EH (cell line): ENCODE measurements at regions not wholly inside any gene's neighbourhood (a gene's known extent, or its start where the extent isn't known, plus 50 kb on each side); places are given as distances from the start of the nearest gene placed in this dataset.
"Not testable (repeated sequence)": the region's sequence is repeated elsewhere in the genome, so short reads cannot be mapped to it uniquely, and the experiment has no call there.

Source experiments
- DNase-seq: peaks from one replicate; pipeline ENCODE4 v3.0.0-alpha.2; 2015; ENCODE audit warnings: low read depth

GRCh38 chr9:19873188-19873587 lies 84.4 kb upstream of the SLC24A2 start:
- not testable (repeated sequence) for DNase-seq

- no peak for DNase-seq
Observed at GRCh38 chr9:19870988-19871387, 82.2 kb upstream of the SLC24A2 start.

GRCh38 chr9:19840953-19841352 lies 52.1 kb upstream of the SLC24A2 start:
- DNase-seq = no peak
